ENCODE measurements at regions not wholly inside any gene's neighbourhood (a gene's known extent, or its start where the extent isn't known, plus 50 kb on each side); places are given as distances from the start of the nearest gene placed in this dataset.
A peak's percentile ranks its signal among the peaks of the same experiment; 100 is the strongest.

- TF ChIP-seq CCAR2 (IDR thresholded peaks at IDR 0.05; ENCODE audit: low read depth, low read length) (no peak), ZBTB40 (IDR thresholded peaks at IDR 0.05) (no peak), ZBTB40 (CRISPR knock-in tag; IDR thresholded peaks at IDR 0.05) (no peak), PHB (CRISPR knock-in tag; IDR thresholded peaks at IDR 0.05) (0 out of 2 replicates have a peak, but pooled peaks have one; percentile 15), ZNF436 (CRISPR knock-in tag; IDR thresholded peaks at IDR 0.05) (no peak), HMG20B (CRISPR knock-in tag; IDR thresholded peaks at IDR 0.05) (0 out of 2 replicates have a peak, but pooled peaks have one; percentile 31), POLR2G (IDR thresholded peaks at IDR 0.05; ENCODE audit: low read depth, low read length) (no peak), CREB3 (tag; conservative IDR thresholded peaks at IDR 0.05; ENCODE audit: low read depth) (peak; percentile 86), ZNF655 (CRISPR knock-in tag; IDR thresholded peaks at IDR 0.05) (no peak), MCM2 (IDR thresholded peaks at IDR 0.05; ENCODE audit: low read depth) (no peak), PTBP1 (IDR thresholded peaks at IDR 0.05; ENCODE audit: low read depth, low read length) (no peak), ATF7 (IDR thresholded peaks at IDR 0.05) (no peak; the same call in 1 of the 2 replicates), TGIF2 (CRISPR knock-in tag; IDR thresholded peaks at IDR 0.05) (no peak), ZBTB17 (CRISPR knock-in tag; IDR thresholded peaks at IDR 0.05) (no peak), SRSF9 (IDR thresholded peaks at IDR 0.05; ENCODE audit: borderline replicate concordance, low read depth, low read length) (no peak)
These were observed 156.1 kb downstream of the MRPL14 start (continued) for GRCh38 chr6:43970913-43971775.

Measured in K562 (cell line).